ENCODE measurements at regions not wholly inside any gene's neighbourhood (a gene's known extent, or its start where the extent isn't known, plus 50 kb on each side); places are given as distances from the start of the nearest gene placed in this dataset.

DNA sequence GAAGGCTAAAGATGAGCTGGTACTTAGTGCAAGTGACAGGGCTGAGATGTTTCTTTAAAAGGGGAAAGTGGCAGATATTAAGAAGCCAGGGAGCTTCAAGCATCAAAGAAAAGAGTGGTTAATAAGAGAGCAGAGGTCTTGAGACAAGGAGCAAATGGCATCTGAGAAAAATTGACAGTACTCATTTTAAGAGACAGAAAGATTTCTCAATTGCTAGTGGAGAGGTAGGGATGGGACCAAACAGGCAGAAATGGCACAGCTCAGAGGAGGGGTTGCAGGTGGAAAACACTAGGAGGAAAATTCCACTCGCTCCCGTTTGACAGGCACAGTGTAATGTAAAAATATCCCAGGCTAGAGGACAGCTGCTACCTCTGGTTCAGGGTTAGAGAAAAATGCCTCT lies 593.4 kb upstream of the LRATD1 start:
- no peak for DNase-seq (ENCODE audit: low read depth in 1 of 2, low spot score in 1 of 2)
- Histone ChIP-seq H3K27me3 (ENCODE audit: insufficient read depth, poor library complexity, severe bottlenecking) (no peaks in the 10 kb centered on the region), H3K4me3 (replicated peaks; ENCODE audit: insufficient read depth, low read length) (no peak overlapping the region), H3K27ac (replicated peaks) (no peak overlapping the region)
- TF ChIP-seq SPI1 (IDR thresholded peaks at IDR 0.05; ENCODE audit: borderline replicate concordance, low read depth) (no peak), POLR2AphosphoS5 (IDR thresholded peaks at IDR 0.05; ENCODE audit: low read depth) (no peak), GABPA (IDR thresholded peaks at IDR 0.05; ENCODE audit: low read depth) (no peak)
- TF ChIP-seq, protein P1, sequence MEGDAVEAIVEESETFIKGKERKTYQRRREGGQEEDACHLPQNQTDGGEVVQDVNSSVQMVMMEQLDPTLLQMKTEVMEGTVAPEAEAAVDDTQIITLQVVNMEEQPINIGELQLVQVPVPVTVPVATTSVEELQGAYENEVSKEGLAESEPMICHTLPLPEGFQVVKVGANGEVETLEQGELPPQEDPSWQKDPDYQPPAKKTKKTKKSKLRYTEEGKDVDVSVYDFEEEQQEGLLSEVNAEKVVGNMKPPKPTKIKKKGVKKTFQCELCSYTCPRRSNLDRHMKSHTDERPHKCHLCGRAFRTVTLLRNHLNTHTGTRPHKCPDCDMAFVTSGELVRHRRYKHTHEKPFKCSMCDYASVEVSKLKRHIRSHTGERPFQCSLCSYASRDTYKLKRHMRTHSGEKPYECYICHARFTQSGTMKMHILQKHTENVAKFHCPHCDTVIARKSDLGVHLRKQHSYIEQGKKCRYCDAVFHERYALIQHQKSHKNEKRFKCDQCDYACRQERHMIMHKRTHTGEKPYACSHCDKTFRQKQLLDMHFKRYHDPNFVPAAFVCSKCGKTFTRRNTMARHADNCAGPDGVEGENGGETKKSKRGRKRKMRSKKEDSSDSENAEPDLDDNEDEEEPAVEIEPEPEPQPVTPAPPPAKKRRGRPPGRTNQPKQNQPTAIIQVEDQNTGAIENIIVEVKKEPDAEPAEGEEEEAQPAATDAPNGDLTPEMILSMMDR (IDR thresholded peaks at IDR 0.05; ENCODE audit: insufficient read depth, low read length) = no peak
- TF ChIP-seq, protein P2, sequence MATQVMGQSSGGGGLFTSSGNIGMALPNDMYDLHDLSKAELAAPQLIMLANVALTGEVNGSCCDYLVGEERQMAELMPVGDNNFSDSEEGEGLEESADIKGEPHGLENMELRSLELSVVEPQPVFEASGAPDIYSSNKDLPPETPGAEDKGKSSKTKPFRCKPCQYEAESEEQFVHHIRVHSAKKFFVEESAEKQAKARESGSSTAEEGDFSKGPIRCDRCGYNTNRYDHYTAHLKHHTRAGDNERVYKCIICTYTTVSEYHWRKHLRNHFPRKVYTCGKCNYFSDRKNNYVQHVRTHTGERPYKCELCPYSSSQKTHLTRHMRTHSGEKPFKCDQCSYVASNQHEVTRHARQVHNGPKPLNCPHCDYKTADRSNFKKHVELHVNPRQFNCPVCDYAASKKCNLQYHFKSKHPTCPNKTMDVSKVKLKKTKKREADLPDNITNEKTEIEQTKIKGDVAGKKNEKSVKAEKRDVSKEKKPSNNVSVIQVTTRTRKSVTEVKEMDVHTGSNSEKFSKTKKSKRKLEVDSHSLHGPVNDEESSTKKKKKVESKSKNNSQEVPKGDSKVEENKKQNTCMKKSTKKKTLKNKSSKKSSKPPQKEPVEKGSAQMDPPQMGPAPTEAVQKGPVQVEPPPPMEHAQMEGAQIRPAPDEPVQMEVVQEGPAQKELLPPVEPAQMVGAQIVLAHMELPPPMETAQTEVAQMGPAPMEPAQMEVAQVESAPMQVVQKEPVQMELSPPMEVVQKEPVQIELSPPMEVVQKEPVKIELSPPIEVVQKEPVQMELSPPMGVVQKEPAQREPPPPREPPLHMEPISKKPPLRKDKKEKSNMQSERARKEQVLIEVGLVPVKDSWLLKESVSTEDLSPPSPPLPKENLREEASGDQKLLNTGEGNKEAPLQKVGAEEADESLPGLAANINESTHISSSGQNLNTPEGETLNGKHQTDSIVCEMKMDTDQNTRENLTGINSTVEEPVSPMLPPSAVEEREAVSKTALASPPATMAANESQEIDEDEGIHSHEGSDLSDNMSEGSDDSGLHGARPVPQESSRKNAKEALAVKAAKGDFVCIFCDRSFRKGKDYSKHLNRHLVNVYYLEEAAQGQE (IDR thresholded peaks at IDR 0.05; ENCODE audit: insufficient replicate concordance, low read depth) = no peak

DNA sequence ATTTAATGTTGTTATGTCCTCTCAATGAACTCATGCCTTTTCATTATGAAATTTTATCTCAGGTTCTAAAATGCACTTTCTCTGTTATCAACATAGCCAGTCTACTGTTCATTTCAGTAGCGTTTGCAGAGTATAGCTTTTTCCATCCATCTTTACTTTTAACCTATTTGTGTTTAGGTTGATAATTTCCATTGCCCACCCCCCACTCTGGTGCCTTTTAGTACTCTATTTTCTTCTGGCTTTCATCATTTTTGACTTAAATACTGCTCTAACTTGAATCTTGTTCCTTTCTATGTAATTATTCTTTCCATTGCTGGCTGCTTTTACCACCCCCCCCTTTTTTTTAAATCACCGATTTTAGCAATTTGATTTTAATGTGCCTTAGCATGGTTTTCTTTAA lies 585.0 kb upstream of the LRATD1 start:
- no peak for DNase-seq (ENCODE audit: low read depth in 1 of 2, low spot score in 1 of 2)
- H3K27me3 ChIP-seq (ENCODE audit: insufficient read depth, poor library complexity, severe bottlenecking) = no peaks in the 10 kb centered on the region
- TF ChIP-seq SPI1 (IDR thresholded peaks at IDR 0.05; ENCODE audit: borderline replicate concordance, low read depth) (no peak), GABPA (IDR thresholded peaks at IDR 0.05; ENCODE audit: low read depth) (no peak)
- TF ChIP-seq, protein P1 (IDR thresholded peaks at IDR 0.05; ENCODE audit: insufficient read depth, low read length) = no peak

DNA sequence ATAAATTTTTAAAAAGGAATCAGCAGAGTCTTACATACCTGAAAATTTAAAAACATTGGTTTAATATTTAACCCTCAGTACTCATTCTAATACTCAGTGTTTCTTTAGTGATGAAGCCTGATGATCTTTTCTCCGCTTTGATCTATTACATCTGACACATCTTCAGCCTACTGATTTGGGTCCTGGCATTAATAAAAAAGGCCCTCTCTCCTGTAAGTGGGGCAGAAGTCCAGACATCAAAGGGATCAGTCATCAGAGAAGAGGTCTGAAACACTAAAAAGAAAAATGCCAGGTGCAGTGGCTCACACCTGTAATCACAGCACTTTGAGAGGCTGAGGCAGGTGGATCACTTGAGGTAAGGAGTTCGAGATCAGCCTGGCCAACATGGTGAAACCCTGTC lies 581.1 kb upstream of the LRATD1 start:
- H3K4me3 ChIP-seq (replicated peaks; ENCODE audit: insufficient read depth, low read length) = no peak overlapping the region

More for the DNA sequence above, 585.0 kb upstream of the LRATD1 start:
- no peak overlapping the region for H3K27ac ChIP-seq (replicated peaks)
- H3K4me3 ChIP-seq (replicated peaks; ENCODE audit: insufficient read depth, low read length) = no peak overlapping the region

More for the DNA sequence above, 581.1 kb upstream of the LRATD1 start:
- no peak overlapping the region for H3K27ac ChIP-seq (replicated peaks)
- TF ChIP-seq, protein P2 (IDR thresholded peaks at IDR 0.05; ENCODE audit: insufficient replicate concordance, low read depth) = no peak
- TF ChIP-seq SPI1 (IDR thresholded peaks at IDR 0.05; ENCODE audit: borderline replicate concordance, low read depth) (no peak), POLR2AphosphoS5 (IDR thresholded peaks at IDR 0.05; ENCODE audit: low read depth) (no peak), GABPA (IDR thresholded peaks at IDR 0.05; ENCODE audit: low read depth) (no peak)
- TF ChIP-seq, protein P1 (IDR thresholded peaks at IDR 0.05; ENCODE audit: insufficient read depth, low read length) = no peak
- H3K27me3 ChIP-seq (ENCODE audit: insufficient read depth, poor library complexity, severe bottlenecking) = no peaks in the 10 kb centered on the region
- no peak for DNase-seq (ENCODE audit: low read depth in 1 of 2, low spot score in 1 of 2)
